Activated B cell treated with CpG ODN at 0.5 μM for 24 hours (primary cell): ENCODE measurements at regions not wholly inside any gene's neighbourhood (a gene's known extent, or its start where the extent isn't known, plus 50 kb on each side); places are given as distances from the start of the nearest gene placed in this dataset.
A peak's percentile ranks its signal among the peaks of the same experiment; 100 is the strongest.
"Not testable (repeated sequence)": the region's sequence is repeated elsewhere in the genome, so short reads cannot be mapped to it uniquely, and the experiment has no call there.

Source experiments
- ATAC-seq: fragments of 200-7000 bp; cut with Tn5 transposase; one replicate; pipeline ENCODE4 v1.10.0; 2021; ENCODE audit warnings: low read depth, mild to moderate bottlenecking, moderate library complexity
- CTCF ChIA-PET: fragments of 350-600 bp; sonication (Branson Sonifier 250); formaldehyde crosslinking; loops from one replicate; lab custom pipeline; 2021; ENCODE audit warnings: antibody characterized with exemption; lab: Charles Lee
- POLR2A ChIA-PET: fragments of 350-600 bp; sonication (Branson Sonifier 250); formaldehyde crosslinking; loops from one replicate; lab custom pipeline; 2021; ENCODE audit warnings: antibody characterized with exemption; lab: Charles Lee
- DNase-seq: peaks from one replicate; pipeline ENCODE4 v3.0.0; 2022
- H3K27ac Mint-ChIP-seq: one replicate; pipeline ENCODE4 v1.8.0; 2020; ENCODE audit warnings: mixed read lengths
- H3K27me3 Mint-ChIP-seq: one replicate; pipeline ENCODE4 v1.8.0; 2021; ENCODE audit warnings: mixed read lengths
- H3K36me3 Mint-ChIP-seq: one replicate; pipeline ENCODE4 v1.8.0; 2021; ENCODE audit warnings: low read depth, mixed read lengths
- H3K4me1 Mint-ChIP-seq: one replicate; pipeline ENCODE4 v1.8.0; 2021; ENCODE audit warnings: mixed read lengths
- H3K4me3 Mint-ChIP-seq: one replicate; pipeline ENCODE4 v1.8.0; 2020; ENCODE audit warnings: mild to moderate bottlenecking, mixed read lengths
- H3K9me3 Mint-ChIP-seq: one replicate; pipeline ENCODE4 v1.8.0; 2020; ENCODE audit warnings: mixed read lengths
- intact Hi-C: fragments of 100-400 bp; cut with micrococcal nuclease; formaldehyde crosslinking; loops from one replicate; pipeline ENCODE4 v1.15.1; 2024
- TF ChIP-seq, protein P1 (sequence below): fragments of 200-600 bp; IDR thresholded peaks from one replicate; pipeline ENCODE4 v1.8.0; 2022; ENCODE audit warnings: antibody characterized with exemption, mild to moderate bottlenecking

- intact Hi-C loops, result no loop called here
- Mint-ChIP-seq H3K4me1 (peaks cover 28% of the 10 kb centered on the region), H3K36me3 (peaks cover 82% of the 10 kb centered on the region), H3K4me3 (no peak overlapping the region), H3K27ac (no peak overlapping the region), H3K9me3 (no peaks in the 10 kb centered on the region), H3K27me3 (no peaks in the 10 kb centered on the region)
- TF ChIP-seq, protein P1, sequence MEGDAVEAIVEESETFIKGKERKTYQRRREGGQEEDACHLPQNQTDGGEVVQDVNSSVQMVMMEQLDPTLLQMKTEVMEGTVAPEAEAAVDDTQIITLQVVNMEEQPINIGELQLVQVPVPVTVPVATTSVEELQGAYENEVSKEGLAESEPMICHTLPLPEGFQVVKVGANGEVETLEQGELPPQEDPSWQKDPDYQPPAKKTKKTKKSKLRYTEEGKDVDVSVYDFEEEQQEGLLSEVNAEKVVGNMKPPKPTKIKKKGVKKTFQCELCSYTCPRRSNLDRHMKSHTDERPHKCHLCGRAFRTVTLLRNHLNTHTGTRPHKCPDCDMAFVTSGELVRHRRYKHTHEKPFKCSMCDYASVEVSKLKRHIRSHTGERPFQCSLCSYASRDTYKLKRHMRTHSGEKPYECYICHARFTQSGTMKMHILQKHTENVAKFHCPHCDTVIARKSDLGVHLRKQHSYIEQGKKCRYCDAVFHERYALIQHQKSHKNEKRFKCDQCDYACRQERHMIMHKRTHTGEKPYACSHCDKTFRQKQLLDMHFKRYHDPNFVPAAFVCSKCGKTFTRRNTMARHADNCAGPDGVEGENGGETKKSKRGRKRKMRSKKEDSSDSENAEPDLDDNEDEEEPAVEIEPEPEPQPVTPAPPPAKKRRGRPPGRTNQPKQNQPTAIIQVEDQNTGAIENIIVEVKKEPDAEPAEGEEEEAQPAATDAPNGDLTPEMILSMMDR, result no peak
- DNase-seq (no peak), ATAC-seq (no peak)
- POLR2A ChIA-PET, result no interaction called here
- CTCF ChIA-PET, result no interaction called here
Observed at GRCh38 chr6:34646714-34647113, 49.9 kb downstream of the ILRUN start.

DNA sequence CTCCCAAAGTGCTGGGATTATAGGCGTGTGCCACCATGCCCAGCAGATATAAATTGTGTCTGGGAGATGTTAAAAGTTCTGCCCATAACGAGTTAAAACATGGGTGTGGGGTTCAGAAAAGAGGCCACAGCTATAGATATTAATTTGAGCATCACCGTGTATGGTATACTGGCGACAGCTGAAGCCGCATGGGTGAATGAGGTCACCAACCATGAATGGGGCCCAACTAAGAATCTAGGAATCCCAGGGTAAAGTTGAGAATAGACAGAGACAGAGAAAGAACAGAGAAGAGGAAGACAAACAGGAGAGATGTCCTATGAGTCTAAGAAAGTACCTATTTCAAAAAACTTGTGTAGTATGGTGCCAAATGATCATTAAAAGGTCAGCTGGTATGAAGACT lies 50.9 kb downstream of the ILRUN start:
- POLR2A ChIA-PET, result interaction anchor here (1.3 kb wide), 1 partner anchor 27 kb away, joined by 4 read pairs; no protein-coding TSS in a partner anchor
- no peak overlapping the region for H3K4me3 Mint-ChIP-seq
- no peaks in the 10 kb centered on the region for H3K27me3 Mint-ChIP-seq
- ATAC-seq (no peak), DNase-seq (no peak)
- CTCF ChIA-PET, result no interaction called here
- H3K27ac Mint-ChIP-seq, result peak overlapping the region; percentile 7
- intact Hi-C loops, result no loop called here
- TF ChIP-seq, protein P1, result no peak
- no peaks in the 10 kb centered on the region for H3K9me3 Mint-ChIP-seq
- H3K36me3 Mint-ChIP-seq, result peaks cover 77% of the 10 kb centered on the region
- peaks cover 22% of the 10 kb centered on the region for H3K4me1 Mint-ChIP-seq

DNA sequence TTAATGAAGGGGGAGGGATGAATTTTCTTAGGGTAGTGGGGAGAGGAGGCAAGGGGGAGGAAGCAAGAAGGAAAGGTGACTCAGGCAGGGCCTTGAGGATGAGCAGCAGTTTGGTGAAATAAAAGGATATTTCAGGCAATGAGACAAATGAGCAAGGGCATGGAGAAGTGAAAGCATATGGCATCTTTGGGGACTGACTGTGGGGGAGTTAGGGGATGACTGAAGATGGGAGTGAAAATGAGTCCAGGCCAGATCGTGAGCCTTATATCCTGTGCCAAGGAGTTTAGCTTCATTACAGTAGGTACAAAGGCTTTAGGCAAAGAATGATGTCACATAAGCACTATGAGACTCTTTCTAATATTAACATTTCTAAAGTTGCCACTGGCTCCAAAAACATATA lies 51.9 kb downstream of the ILRUN start:
- POLR2A ChIA-PET, result interaction anchor here (0.6 to 1.3 kb wide), 3 partner anchors 9 to 31 kb away, joined by 3 to 16 read pairs (median 4); no protein-coding TSS in a partner anchor
- intact Hi-C loops, result no loop called here
- DNase-seq (no peak), ATAC-seq (no peak)
- H3K4me3 Mint-ChIP-seq, result no peak overlapping the region
- CTCF ChIA-PET, result no interaction called here
- TF ChIP-seq, protein P1, result no peak
- H3K9me3 Mint-ChIP-seq, result no peaks in the 10 kb centered on the region
- peaks cover 25% of the 10 kb centered on the region for H3K4me1 Mint-ChIP-seq
- no peaks in the 10 kb centered on the region for H3K27me3 Mint-ChIP-seq
- peak overlapping the region; percentile 0 for H3K27ac Mint-ChIP-seq
- peaks cover 77% of the 10 kb centered on the region for H3K36me3 Mint-ChIP-seq

DNA sequence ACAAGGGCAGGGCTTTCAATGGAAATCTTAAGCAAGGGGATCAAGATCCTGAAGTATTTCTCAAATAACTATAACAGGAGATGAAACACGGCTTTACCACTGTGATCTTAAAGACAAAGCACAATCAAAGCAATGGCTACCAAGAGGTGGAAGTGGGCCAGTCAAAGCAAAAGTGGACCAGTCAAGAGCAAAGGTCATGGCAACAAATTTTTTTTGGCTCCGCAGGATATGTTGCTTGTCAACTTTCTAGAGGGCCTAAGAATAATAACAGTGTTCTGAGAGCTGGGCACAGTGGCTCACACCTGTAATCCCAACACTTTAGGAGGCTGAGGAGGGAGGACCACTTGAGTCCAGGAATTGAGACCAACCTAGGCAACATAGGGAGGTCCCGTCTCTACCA lies 54.1 kb downstream of the ILRUN start:
- Mint-ChIP-seq H3K4me1 (peaks cover 40% of the 10 kb centered on the region), H3K36me3 (peaks cover 60% of the 10 kb centered on the region), H3K9me3 (no peaks in the 10 kb centered on the region), H3K4me3 (no peak overlapping the region), H3K27me3 (no peaks in the 10 kb centered on the region), H3K27ac (peak overlapping the region; percentile 35)
- ATAC-seq, result no peak
- CTCF ChIA-PET, result interaction anchor here (1.3 kb wide), 1 partner anchor 33 kb away, joined by 3 read pairs; no protein-coding TSS in a partner anchor
- POLR2A ChIA-PET, result interaction anchor here (1.1 to 1.3 kb wide), 3 partner anchors 14 to 54 kb away, joined by 3 to 10 read pairs (median 3); partner anchors contain the start of gene ILRUN
- TF ChIP-seq, protein P1, result no peak
- no peak for DNase-seq
- intact Hi-C loops, result no loop called here

DNA sequence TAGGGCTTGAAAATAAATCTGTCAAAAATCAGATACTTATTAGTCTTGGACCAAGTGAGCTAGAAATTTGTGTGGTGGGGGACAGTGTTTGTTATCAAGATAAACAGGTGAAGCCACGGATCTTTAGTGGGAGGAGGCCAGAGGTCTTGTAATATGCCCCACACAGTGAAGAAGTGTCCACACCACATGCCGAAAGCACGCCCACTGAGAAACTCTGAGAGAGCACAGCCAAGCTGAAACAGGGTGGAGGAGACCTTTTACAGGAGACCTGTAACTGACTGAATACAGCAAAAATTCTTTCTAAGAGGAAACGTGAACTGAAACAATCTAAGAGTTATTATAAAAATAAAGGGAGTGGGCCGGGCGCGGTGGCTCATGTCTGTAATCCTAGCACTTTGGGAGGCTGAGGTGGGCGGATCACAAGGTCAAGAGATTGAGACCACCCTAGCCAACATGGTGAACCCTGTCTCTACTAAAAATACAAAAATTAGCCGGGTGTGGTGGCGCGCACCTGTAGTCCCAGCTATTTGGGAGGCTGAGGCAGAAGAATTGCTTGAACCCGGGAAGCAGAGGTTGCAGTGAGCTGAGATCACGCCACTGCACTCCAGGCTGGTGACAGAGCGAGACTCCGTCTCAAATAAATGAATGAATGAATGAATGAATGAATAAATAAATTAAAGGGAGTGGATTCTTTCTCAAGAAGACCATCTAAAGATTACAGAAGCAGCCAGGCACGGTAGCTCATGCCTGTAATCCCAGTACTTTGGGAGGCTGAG lies 56.3 kb downstream of the ILRUN start:
- peaks cover 40% of the 10 kb centered on the region for H3K4me1 Mint-ChIP-seq
- peak overlapping the region; percentile 24 for H3K4me3 Mint-ChIP-seq
- H3K27me3 Mint-ChIP-seq, intact Hi-C loops, ATAC-seq, DNase-seq, H3K9me3 Mint-ChIP-seq: not testable (repeated sequence)
- peak overlapping the region; percentile 86 for H3K27ac Mint-ChIP-seq
- CTCF ChIA-PET, result interaction anchor here (1.1 kb wide), 1 partner anchor 9 kb away, joined by 3 read pairs; no protein-coding TSS in a partner anchor
- POLR2A ChIA-PET, result interaction anchor here (1.3 to 4.1 kb wide), 6 partner anchors 17 to 152 kb away, joined by 4 to 21 read pairs (median 8); partner anchors contain the start of genes BLTP3A, ILRUN and SNRPC
- peaks cover 41% of the 10 kb centered on the region for H3K36me3 Mint-ChIP-seq
